Glutamatergic neuron (in vitro differentiated cells): ENCODE measurements at regions not wholly inside any gene's neighbourhood (a gene's known extent, or its start where the extent isn't known, plus 50 kb on each side); places are given as distances from the start of the nearest gene placed in this dataset.

Experiments
- DNase-seq: peaks from one replicate; pipeline ENCODE4 v3.0.0; 2022
- H3K27ac Mint-ChIP-seq: one replicate; pipeline ENCODE4 v1.8.0; 2020; ENCODE audit warnings: mild to moderate bottlenecking, mixed read lengths, inconsistent platforms; ENCODE audit not compliant: unreplicated experiment
- H3K27me3 Mint-ChIP-seq: one replicate; pipeline ENCODE4 v1.8.0; 2020; ENCODE audit warnings: mild to moderate bottlenecking, moderate library complexity, mixed read lengths, inconsistent platforms; ENCODE audit not compliant: unreplicated experiment
- H3K36me3 Mint-ChIP-seq: one replicate; pipeline ENCODE4 v1.8.0; 2020; ENCODE audit warnings: mild to moderate bottlenecking, mixed read lengths, inconsistent platforms; ENCODE audit not compliant: unreplicated experiment
- H3K4me1 Mint-ChIP-seq: one replicate; pipeline ENCODE4 v1.8.0; 2020; ENCODE audit warnings: mild to moderate bottlenecking, low read depth, mixed read lengths, inconsistent platforms; ENCODE audit not compliant: unreplicated experiment
- H3K4me3 Mint-ChIP-seq: one replicate; pipeline ENCODE4 v1.8.0; 2020; ENCODE audit warnings: mild to moderate bottlenecking, mixed read lengths, inconsistent platforms; ENCODE audit not compliant: unreplicated experiment
- H3K9me3 Mint-ChIP-seq: one replicate; pipeline ENCODE4 v1.8.0; 2020; ENCODE audit warnings: mild to moderate bottlenecking, moderate library complexity, mixed read lengths, inconsistent platforms; ENCODE audit not compliant: unreplicated experiment
- CTCF ChIP-seq: fragments of 200-600 bp; sonication (generic); IDR thresholded peaks from one replicate; pipeline ENCODE4 v1.5.0; 2021; ENCODE audit not compliant: partially characterized antibody, unreplicated experiment

DNA sequence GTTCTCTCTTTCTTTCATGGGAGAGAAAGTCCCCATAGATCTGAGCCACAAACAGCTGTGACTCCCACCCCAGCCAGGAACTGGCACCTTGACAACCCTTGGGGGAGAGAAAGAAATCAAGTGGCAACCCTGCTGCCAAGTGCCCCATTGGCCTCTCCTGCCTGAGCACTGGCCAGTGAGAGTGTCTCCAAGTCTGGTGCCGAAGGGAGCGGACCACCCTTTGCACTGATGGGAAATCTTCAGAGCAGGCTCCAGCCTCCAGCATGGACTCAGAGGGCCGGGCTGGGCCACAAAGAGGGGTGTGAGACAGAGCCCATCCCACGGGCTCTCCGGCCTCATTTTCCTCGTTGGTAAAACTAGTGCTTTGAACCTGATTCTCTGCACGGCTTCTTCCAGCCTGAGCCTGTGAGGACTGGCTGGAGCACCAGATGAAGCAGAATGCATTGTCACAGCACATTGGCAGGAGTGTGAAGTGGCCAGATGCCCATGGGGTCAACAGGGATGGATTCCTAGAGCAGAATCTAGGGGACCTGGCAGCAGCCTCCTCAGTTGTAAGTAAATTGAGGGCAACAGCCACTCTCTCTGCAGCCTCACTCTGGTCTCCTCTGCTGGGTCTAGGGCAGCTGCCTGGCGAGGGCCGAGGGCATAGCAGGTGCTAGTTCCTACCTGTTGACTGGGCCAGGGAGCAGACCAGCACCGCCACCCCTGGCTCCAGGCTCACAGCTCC lies 81.4 kb downstream of the TRIM29 start:
- DNase-seq = no peak
- Mint-ChIP-seq H3K4me1 (no peaks in the 10 kb centered on the region), H3K36me3 (peaks cover 8% of the 10 kb centered on the region), H3K27me3 (peaks cover 9% of the 10 kb centered on the region), H3K27ac (no peak overlapping the region), H3K9me3 (peaks cover 3% of the 10 kb centered on the region), H3K4me3 (no peak overlapping the region)
- no peak for TF ChIP-seq CTCF

DNA sequence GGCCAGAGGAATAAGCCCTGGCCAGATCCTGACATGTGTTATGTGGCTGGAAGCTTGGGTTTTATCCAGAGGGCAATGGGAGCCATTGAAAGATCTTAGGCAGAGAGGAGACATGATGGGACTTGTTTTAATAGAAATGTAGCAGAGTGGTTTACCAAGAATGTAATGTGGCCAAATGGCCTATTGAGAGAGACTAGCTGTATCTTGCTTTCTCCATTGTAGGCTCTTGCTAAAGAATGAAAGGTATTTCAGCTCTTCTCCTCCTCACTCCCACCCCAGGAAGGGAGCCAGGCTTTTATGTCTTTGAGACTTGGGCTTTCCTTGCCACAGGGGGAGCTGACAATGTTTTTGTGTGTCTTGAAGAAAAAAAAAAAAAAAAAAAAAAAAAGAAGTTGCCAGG lies 82.3 kb downstream of the TRIM29 start:
- Mint-ChIP-seq H3K4me3 (no peak overlapping the region), H3K9me3 (peaks cover 3% of the 10 kb centered on the region), H3K27ac (no peak overlapping the region), H3K4me1 (no peaks in the 10 kb centered on the region), H3K36me3 (peaks cover 8% of the 10 kb centered on the region), H3K27me3 (peaks cover 6% of the 10 kb centered on the region)
- no peak for TF ChIP-seq CTCF
- DNase-seq = no peak

- no peak overlapping the region for H3K27ac Mint-ChIP-seq
- no peak for TF ChIP-seq CTCF
- H3K4me1 Mint-ChIP-seq = no peaks in the 10 kb centered on the region
- peaks cover 5% of the 10 kb centered on the region for H3K27me3 Mint-ChIP-seq
- no peak for DNase-seq
- H3K36me3 Mint-ChIP-seq = peaks cover 8% of the 10 kb centered on the region
- peaks cover 3% of the 10 kb centered on the region for H3K9me3 Mint-ChIP-seq
- H3K4me3 Mint-ChIP-seq = no peak overlapping the region
Measured at GRCh38 chr11:120054753-120055045, 83.2 kb downstream of the TRIM29 start.

DNA sequence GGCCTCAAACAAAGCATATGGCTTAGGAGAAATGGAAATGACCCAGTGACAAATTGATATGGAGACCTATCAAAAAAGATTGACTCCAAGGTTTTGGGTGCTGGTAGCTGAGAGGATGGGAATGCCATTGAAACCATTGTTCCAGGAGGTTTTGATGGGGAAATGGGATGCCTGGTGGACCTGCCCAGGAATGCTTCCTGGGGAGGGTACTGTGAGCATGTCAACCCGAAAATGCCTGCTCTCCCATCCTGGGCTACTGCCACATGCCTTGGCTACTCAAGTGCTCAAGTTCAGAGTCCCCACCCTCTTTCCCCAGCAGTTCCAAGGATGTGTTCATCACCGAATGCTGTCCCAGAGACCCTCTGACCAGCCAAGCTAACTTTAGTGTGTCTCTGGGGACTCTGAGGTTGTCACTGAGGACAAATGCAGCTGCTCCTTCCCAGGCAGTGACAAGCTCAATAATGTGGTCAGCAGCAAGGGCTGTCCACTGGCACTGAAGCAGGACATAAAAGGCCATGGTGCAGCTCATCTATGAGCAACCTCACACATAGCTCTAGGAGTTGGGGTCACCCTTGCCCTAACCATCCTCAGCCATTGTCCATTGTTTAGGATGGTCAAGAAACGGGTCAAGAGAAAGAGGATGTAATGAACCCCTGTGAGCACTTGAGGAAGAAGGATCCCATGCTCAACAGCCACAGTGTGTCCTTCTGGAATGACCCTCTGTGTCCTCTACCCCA lies 83.7 kb downstream of the TRIM29 start:
- no peak for DNase-seq
- H3K27ac Mint-ChIP-seq = no peak overlapping the region
- H3K9me3 Mint-ChIP-seq = peaks cover 3% of the 10 kb centered on the region
- peaks cover 5% of the 10 kb centered on the region for H3K27me3 Mint-ChIP-seq
- no peaks in the 10 kb centered on the region for H3K4me1 Mint-ChIP-seq
- peaks cover 8% of the 10 kb centered on the region for H3K36me3 Mint-ChIP-seq
- H3K4me3 Mint-ChIP-seq = no peak overlapping the region
- TF ChIP-seq CTCF = no peak

DNA sequence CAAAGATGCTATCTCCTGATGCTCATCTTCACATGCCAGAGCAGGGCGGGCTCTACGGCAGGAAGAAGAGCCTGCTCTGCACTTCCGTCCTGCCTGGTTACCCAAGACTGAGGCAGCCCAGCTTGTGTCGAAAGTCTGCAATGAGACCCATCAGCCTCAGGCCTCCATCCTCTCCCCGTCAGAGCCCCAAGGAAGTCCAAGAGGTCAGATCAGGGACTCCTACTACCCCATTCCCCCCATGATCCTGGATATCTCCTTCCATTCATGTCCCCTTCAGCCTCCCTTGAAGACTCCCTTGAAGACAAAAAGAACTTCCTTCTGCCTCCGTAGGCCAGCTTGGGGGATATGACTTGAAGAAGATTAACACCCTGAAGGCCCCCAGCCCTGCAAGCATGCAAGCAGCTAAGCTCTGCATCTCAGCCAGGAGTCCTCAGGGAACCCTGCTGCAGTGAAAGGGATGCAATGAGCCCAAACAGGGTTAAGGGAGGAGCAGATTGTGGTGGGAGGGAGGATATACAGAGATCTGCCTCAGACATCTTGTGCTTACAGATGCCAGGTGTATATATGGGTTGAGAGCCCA lies 85.6 kb downstream of the TRIM29 start:
- H3K36me3 Mint-ChIP-seq = peaks cover 16% of the 10 kb centered on the region
- H3K4me1 Mint-ChIP-seq = no peaks in the 10 kb centered on the region
- no peak for DNase-seq
- no peak for TF ChIP-seq CTCF
- H3K9me3 Mint-ChIP-seq = peaks cover 8% of the 10 kb centered on the region
- no peak overlapping the region for H3K4me3 Mint-ChIP-seq
- H3K27me3 Mint-ChIP-seq = peaks cover 5% of the 10 kb centered on the region
- H3K27ac Mint-ChIP-seq = no peak overlapping the region
